ENCODE measurements at regions not wholly inside any gene's neighbourhood (a gene's known extent, or its start where the extent isn't known, plus 50 kb on each side); places are given as distances from the start of the nearest gene placed in this dataset.

GRCh38 chr3:74511078-74511477 is 103.4 kb downstream of the CNTN3 start:
- TF ChIP-seq REST (IDR thresholded peaks at IDR 0.05; ENCODE audit: insufficient read depth in 1 of 2, low read depth in 2 of 2, low read length in 2 of 2) (no peak), POLR2AphosphoS5 (IDR thresholded peaks at IDR 0.05; ENCODE audit: low read depth, low read length) (no peak), SIN3A (IDR thresholded peaks at IDR 0.05; ENCODE audit: borderline replicate concordance, insufficient read depth, low read length) (no peak), TAF1 (IDR thresholded peaks at IDR 0.05; ENCODE audit: borderline replicate concordance, insufficient read depth, low read length) (no peak), FOXP2 (optimal IDR thresholded peaks at IDR 0.05; ENCODE audit: borderline replicate concordance, extremely low read depth, extremely low read length, insufficient read depth) (no peak)

All from PFSK-1 (cell line).